ENCODE measurements at regions not wholly inside any gene's neighbourhood (a gene's known extent, or its start where the extent isn't known, plus 50 kb on each side); places are given as distances from the start of the nearest gene placed in this dataset.

DNA sequence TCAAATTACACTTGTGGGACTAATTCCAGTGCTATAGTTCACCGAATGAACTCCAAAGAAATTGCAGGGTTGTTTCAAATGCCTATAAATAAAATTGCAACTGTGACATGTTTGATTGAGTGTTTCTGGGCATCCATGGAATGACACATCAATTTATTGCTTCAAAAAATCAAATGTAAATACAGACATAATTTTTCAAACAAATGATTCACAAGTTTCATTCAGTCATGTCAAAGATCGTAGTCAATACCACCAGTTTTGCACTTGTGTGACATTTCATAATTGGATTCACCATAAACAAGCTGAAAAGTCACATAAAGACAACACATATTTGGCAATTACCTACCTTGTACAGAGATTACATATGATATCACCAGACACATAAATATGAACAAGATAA lies 350.8 kb downstream of the CDH2 start:
- DNase-seq, result no peak

- no peak for DNase-seq
These were observed 351.2 kb downstream of the CDH2 start for GRCh38 chr18:27825689-27826088.

GRCh38 chr18:27824841-27825681 lies 351.9 kb downstream of the CDH2 start:
- no peak for DNase-seq

- no peak for DNase-seq
These were observed 352.7 kb downstream of the CDH2 start for GRCh38 chr18:27824275-27824674.

DNA sequence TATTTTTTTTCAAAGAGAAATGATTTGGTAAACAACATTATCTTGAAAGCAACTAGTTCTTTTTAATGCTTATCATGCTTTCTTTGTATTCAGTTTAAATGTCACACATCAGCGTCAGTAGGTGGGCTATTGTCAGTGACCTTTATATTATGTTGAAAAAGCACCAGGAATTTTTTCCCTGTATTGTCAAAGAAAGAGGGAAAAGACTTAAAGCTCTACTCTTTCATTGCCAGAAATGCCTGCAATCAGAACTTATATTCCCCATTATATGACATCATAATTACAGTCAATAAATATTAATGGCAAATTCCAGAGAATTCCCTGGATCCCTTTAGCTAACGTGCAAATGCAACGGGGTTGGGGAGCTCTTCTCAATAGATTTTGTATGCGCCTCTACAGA lies 353.9 kb downstream of the CDH2 start:
- no peak for DNase-seq

DNA sequence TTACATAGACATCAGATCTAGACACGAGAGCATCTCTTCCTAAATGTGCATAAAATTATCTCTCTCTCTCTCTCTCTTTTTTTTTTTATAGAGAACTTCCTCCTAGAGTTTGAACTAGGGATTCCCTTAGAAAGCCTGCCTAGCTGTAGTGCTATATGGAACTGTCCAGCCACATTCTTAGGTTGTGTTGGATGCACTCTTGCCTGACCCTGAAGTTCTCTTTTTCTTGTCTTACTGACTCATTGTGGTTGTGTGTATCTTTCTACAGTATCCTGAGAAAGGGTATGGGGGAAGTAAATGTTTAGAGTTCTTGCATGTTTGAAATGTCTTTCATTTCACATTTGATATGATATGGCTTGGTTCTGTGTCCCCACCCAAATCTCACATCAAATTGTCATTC lies 368.2 kb downstream of the CDH2 start:
- DNase-seq, result no peak

GRCh38 chr18:27803957-27804356 lies 373.0 kb downstream of the CDH2 start:
- DNase-seq, result no peak

DNA sequence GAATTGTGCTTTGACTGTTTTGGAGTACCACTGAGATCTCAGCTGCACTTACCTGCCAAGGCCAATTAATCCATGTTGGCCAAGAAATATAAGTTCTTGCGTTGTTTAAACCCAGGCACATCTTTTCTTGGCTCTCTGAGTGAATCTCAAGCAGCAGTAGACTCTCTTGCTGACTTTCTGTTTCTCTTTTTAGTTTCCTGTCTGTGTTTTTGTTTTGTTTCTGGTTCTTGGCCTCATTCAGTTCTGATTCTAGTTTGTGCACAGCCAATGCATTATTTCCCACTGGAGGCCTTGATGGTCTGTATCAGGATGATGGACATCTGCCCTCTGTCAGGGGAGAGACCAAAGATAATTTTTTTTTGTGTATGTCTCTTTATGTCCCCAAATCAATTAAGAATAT lies 379.4 kb downstream of the CDH2 start:
- no peak for DNase-seq

DNA sequence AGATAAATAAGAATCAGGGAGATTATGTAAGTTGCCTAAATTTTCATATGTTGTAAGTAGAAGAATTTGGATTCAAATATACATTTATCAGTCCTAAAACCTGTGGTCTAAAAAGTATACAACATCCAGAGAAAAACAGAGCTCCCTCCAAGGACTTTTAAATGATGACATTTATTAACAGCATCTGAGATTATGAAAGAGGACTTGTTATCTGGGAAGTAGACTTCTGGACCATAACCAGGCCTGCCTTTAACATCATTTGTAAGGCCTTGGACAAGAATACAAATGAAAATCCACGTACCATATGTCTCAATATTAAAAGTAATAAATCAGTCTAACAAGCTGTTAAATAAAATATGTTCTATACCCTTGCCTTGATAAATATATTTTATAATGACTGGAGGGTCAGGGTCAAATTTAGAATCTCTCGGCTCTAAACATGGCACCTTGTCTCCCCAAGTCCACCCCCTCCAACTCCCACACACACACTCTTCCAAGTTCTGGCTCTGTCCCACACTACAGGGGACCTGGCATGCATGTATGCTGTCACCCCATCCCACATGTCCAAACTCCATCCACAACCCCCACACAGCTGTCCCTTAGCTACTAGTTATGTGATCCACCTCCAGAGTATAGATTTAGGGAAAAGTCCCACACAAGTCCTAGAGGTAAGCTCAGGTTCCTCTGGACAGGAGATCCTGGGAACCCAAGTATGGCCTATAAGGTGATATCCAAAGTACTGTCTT lies 382.6 kb downstream of the CDH2 start:
- DNase-seq, result no peak

DNA sequence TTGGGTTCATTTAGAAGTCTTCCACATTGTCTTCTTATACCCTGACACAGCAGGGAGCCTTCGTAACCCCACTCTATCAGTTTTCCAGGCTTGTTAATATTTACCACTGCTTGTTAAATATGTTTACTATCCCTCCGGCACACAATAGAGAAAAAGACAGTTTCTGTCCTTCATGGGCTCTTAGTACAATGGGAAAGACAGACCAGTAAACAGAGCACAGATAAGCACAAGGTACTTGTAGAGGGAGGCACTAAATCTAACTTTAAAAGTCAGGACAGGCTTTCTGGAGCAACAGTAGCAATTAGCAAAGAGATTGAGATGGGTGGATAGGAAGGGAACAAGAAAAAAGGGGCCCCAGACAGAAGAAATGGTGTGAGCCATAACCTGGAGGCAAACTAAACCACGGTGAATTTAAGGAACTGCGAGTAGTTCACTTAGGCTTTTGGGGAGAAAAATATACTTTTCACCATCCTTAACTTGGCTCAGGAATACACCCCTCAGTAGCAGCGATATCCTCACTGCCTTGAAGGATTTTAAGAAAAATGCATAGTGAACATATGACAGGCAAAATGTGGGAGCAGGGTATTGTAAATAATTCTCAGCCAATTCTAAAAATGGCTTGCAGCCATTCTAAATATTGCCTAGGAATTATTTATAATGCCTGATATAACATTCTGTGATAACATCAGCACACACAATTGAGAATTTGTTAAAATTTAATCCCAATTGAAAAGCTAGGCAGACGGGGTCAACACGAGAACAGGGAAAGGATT lies 383.7 kb downstream of the CDH2 start:
- DNase-seq, result no peak

- DNase-seq, result no peak
These were observed 387.5 kb downstream of the CDH2 start for GRCh38 chr18:27789406-27789805.

DNA sequence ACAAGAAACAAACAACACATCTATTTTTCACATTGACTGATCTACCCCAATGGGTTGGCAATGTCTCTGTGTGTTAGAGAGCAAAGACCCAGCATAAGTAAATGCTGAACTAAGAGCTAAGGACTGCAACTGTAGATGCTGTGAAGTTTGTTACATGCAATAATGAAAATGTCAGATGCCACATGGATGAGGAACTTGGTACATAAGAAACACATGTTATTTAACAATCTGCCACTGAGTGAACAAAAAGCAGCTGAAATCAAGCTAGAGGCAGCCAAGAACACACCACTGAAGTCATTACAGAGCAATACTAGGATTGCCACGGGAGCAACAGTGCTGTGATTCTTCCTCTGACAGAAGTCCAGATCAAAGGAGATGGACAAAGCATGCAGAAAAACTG lies 389.4 kb downstream of the CDH2 start:
- DNase-seq, result peak; percentile 68

GRCh38 chr18:27785815-27786471 lies 391.0 kb downstream of the CDH2 start:
- no peak for DNase-seq

DNA sequence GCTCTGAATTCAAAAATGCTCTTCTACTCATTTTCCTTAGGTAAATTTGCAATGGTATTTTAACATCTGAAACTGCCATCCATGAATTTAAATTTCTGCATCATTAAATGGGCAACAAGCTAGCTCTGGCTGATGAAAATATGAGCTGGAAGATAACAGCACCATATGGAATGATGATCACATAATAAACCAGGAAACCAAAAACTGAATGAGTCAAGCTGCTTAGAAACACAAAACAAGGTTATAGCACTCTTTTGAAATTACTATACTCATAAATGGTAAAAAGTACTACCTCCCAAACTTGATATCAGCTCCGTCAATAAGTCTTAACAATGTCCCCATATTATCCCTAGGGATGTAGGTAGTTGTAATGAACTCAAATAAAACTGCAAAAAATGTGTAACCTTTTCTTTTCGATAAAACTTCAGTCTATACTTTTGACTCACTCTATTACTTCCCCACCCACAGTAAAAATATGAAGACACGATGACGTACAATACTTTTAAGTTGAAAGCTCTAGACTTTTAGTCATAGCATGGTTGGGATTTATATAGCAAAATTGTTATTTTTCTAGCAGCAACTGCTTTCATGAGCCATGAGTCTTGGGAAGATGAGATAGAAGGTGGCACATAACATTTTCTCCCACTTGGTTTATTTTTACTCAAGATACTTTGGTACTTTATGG lies 396.7 kb downstream of the CDH2 start:
- DNase-seq, result no peak

- no peak for DNase-seq
These were observed 398.0 kb downstream of the CDH2 start for GRCh38 chr18:27778925-27779324.

- no peak for DNase-seq
These were observed 398.5 kb downstream of the CDH2 start for GRCh38 chr18:27778441-27778840.

DNA sequence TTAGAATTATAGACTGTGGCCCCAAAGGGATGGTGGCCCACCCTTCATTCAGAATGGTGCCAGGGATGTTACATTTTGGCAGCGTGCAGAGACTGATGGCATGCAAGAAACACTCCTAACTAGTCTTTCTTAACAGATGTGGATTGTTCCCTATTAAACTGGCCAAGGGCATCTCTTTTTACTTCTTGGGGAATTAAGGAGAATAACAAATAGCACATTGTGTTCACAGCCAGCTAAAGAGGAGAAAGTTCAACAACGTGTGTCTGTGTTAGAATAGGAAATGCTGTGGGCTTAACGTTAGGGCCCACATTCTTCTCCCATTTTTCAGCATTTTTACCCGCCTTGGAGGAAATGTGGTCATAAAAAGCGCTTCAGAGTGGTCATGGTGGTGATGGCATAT lies 404.8 kb downstream of the CDH2 start:
- DNase-seq, result peak; percentile 4

GRCh38 chr18:27771571-27771970 lies 405.4 kb downstream of the CDH2 start:
- DNase-seq, result no peak

DNA sequence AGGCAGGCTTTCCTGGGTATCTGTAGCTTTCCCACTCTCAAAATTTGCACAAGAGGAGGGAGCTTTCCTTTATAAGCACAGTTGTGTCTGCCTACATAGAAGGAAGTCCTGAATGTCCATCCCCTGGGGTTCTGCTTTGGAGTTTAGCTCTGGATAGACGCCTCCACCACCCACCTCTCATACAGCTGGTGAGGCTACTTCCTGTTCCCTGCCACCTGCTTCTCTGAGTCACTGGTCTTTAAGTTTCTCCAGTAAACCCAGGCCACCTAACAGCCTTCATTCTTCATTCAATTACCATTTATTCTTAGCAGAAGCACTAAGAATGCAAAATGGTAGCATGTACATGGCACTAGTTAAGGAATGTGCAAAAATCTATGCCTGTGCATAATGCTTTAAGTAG lies 407.8 kb downstream of the CDH2 start:
- DNase-seq, result no peak

DNA sequence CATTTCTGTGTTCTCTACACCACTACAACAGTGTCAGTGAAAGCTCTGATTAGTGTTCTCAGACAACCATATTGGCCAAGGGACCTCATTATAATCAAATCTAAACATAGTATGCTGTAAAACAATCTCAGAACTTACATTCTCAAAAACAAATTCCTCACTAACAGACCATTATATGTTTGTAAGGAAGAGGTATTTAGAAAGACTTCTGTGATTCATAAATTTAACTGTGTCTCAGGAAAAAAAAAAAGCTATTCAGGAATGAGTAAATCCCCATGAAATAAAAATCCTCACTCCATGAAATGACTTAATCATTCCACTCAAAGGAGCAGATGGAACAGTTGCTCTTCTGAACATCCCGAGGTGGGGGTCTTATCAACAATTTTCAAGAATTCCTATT lies 413.0 kb downstream of the CDH2 start:
- DNase-seq, result no peak

DNA sequence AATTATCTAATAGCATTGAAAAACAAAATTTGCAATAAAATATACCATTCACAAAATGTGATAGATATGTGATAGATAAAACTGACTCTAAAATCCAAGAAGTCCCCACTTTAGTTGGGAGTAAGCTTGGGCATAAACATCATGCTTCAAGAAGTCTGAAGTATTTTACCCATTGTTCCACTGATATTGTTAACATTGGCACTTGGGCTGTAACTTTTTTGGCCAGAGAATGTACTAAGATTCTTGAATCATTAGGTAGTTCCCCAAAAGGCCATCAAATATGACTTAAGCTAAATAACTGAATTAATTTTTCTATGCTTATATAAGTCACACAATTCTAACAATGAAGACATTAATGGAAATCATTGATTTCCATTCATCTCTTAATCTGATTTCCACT lies 413.6 kb downstream of the CDH2 start:
- DNase-seq, result no peak

- no peak for DNase-seq
These were observed 414.9 kb downstream of the CDH2 start for GRCh38 chr18:27762054-27762453.

All from skin of body (tissue), 1 donor.